ENCODE measurements at regions not wholly inside any gene's neighbourhood (a gene's known extent, or its start where the extent isn't known, plus 50 kb on each side); places are given as distances from the start of the nearest gene placed in this dataset.
"Not testable (repeated sequence)": the region's sequence is repeated elsewhere in the genome, so short reads cannot be mapped to it uniquely, and the experiment has no call there.

DNA sequence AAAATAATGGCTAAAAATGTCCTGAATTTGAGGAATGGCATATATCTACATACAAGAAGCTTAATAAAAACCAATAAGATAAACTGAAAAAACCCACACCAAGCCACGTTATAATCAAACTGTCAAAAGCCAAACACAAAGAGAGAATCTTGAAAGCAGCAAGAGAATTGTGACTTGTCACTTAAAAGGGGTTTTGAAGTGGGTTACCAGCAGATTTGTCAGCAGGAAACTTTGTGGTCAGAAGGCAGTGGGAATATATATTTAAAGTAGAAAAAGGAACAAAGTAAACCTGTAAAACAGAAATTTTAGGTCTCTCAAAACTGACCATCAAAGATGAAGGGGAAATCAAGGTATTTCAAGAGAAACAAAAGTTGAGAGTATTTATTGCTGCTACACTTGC is 171.9 kb upstream of the CNTNAP5 start (continued):
- TF ChIP-seq SMAD1 (IDR thresholded peaks at IDR 0.05; ENCODE audit: low read depth, partially characterized antibody) = no peak
- no peak for TF ChIP-seq SMARCA5 (IDR thresholded peaks at IDR 0.05)

DNA sequence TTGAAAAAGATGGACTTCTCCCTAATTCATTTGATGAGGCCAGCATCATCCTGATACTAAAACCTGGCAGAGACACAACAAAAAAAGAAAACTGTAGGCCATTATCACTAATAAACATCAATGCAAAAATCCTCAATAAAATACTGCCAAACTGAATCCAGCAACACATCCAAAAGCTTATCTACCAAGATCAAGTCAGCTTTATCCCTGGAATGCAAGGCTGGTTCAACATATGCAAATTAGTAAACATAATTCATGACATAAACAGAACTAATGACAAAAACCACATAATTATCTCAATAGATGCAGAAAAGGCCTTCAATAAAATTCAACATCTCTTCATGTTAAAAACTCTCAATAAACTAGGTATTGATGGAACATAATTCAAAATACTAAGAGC is 166.1 kb upstream of the CNTNAP5 start:
- POLR2A ChIA-PET; RAD21 ChIA-PET (ENCODE audit: unreplicated experiment); FAIRE-seq; intact Hi-C loops (cut with micrococcal nuclease; ENCODE audit: unreplicated experiment); H3K4me3 ChIP-seq; H3K79me2 ChIP-seq (ENCODE audit: control insufficient read depth, insufficient read depth, low read length); H3K27ac ChIP-seq (ENCODE audit: control insufficient read depth, insufficient read depth); H3K36me3 ChIP-seq (ENCODE audit: control insufficient read depth in 2 of 2, insufficient read depth in 2 of 2, low read length in 1 of 2); H3K4me2 ChIP-seq (ENCODE audit: control insufficient read depth, insufficient read depth); H3K27me3 ChIP-seq (replicated peaks in 1 of 2; ENCODE audit: control insufficient read depth in 2 of 2, insufficient read depth in 2 of 2, low read length in 1 of 2); ATAC-seq; DNase-seq (ENCODE audit: low read depth, low spot score); H2AFZ ChIP-seq (ENCODE audit: control insufficient read depth, low read depth, low read length); H3K4me1 ChIP-seq (ENCODE audit: control insufficient read depth, insufficient read depth, low read length); in situ Hi-C loops (cut with MboI); H3K9ac ChIP-seq (ENCODE audit: control insufficient read depth, insufficient read depth, low read length); BruUV-seq (replicated peaks); H3K9me3 ChIP-seq (replicated peaks; ENCODE audit: control insufficient read depth, insufficient read depth, low read length); SMC1A ChIA-PET (ENCODE audit: uncharacterized antibody, unreplicated experiment); CTCF ChIA-PET; H4K20me1 ChIP-seq (ENCODE audit: control insufficient read depth, insufficient read depth): not testable (repeated sequence)

GRCh38 chr2:123864416-123864815 is 160.7 kb upstream of the CNTNAP5 start:
- H3K27me3 ChIP-seq (replicated peaks in 1 of 2; ENCODE audit: control insufficient read depth in 2 of 2, insufficient read depth in 2 of 2, low read length in 1 of 2) = no peaks in the 10 kb centered on the region
- TF ChIP-seq RAD51 (IDR thresholded peaks at IDR 0.05) (no peak), POLR2AphosphoS2 (IDR thresholded peaks at IDR 0.05; ENCODE audit: low read depth, low read length) (no peak), EGR1 (IDR thresholded peaks at IDR 0.05; ENCODE audit: borderline replicate concordance in 1 of 2, low read depth in 2 of 2, low read length in 2 of 2) (no peak), SMARCA5 (IDR thresholded peaks at IDR 0.05) (no peak), SIN3A (IDR thresholded peaks at IDR 0.05; ENCODE audit: low read depth, low read length) (no peak), IKZF2 (IDR thresholded peaks at IDR 0.05) (no peak)
- intact Hi-C loops (cut with micrococcal nuclease; ENCODE audit: unreplicated experiment) (no loop called here), in situ Hi-C loops (cut with MboI) (no loop called here)
- no peaks in the 10 kb centered on the region for H3K79me2 ChIP-seq (ENCODE audit: control insufficient read depth, insufficient read depth, low read length)
- no peaks in the 10 kb centered on the region for H3K4me1 ChIP-seq (ENCODE audit: control insufficient read depth, insufficient read depth, low read length)
- ATAC-seq = no peak
- POLR2A ChIA-PET = no interaction called here
- H3K27ac ChIP-seq (ENCODE audit: control insufficient read depth, insufficient read depth) = no peak overlapping the region
- no peak overlapping the region for H2AFZ ChIP-seq (ENCODE audit: control insufficient read depth, low read depth, low read length)
- BruUV-seq (replicated peaks) = no TSS peak
- CTCF ChIA-PET = interaction anchor here (0.6 kb wide), 1 partner anchor 1792 kb away, joined by 4 read pairs; no protein-coding TSS in a partner anchor
- RAD21 ChIA-PET (ENCODE audit: unreplicated experiment) = no interaction called here
- H3K9me3 ChIP-seq (replicated peaks; ENCODE audit: control insufficient read depth, insufficient read depth, low read length) = no peaks in the 10 kb centered on the region
- no peak for FAIRE-seq
- SMC1A ChIA-PET (ENCODE audit: uncharacterized antibody, unreplicated experiment) = interaction anchor here (0.6 kb wide), 1 partner anchor 312 kb away, joined by 3 read pairs; no protein-coding TSS in a partner anchor
- no peak for DNase-seq (ENCODE audit: low read depth, low spot score)
- H3K4me2 ChIP-seq (ENCODE audit: control insufficient read depth, insufficient read depth) = no peak overlapping the region
- 0% methylated on average over 1 of the region's 1 CpG for WGBS (ENCODE audit: insufficient coverage, insufficient replicate concordance, low lambda C conversion rate, missing lambda C conversion rate)
- H4K20me1 ChIP-seq (ENCODE audit: control insufficient read depth, insufficient read depth) = no peaks in the 10 kb centered on the region
- no peak overlapping the region for H3K9ac ChIP-seq (ENCODE audit: control insufficient read depth, insufficient read depth, low read length)
- H3K36me3 ChIP-seq (ENCODE audit: control insufficient read depth in 2 of 2, insufficient read depth in 2 of 2, low read length in 1 of 2) = no peaks in the 10 kb centered on the region
- H3K4me3 ChIP-seq = no peak overlapping the region
